ENCODE measurements at regions not wholly inside any gene's neighbourhood (a gene's known extent, or its start where the extent isn't known, plus 50 kb on each side); places are given as distances from the start of the nearest gene placed in this dataset.

GRCh38 chr18:39188278-39188677, 1622.7 kb upstream of the CELF4 start:
- TF ChIP-seq POLR2AphosphoS5 (IDR thresholded peaks at IDR 0.05) (no peak), POLR2A (IDR thresholded peaks at IDR 0.05) (no peak)
